ENCODE measurements at regions not wholly inside any gene's neighbourhood (a gene's known extent, or its start where the extent isn't known, plus 50 kb on each side); places are given as distances from the start of the nearest gene placed in this dataset.

- TF ChIP-seq, protein P1, sequence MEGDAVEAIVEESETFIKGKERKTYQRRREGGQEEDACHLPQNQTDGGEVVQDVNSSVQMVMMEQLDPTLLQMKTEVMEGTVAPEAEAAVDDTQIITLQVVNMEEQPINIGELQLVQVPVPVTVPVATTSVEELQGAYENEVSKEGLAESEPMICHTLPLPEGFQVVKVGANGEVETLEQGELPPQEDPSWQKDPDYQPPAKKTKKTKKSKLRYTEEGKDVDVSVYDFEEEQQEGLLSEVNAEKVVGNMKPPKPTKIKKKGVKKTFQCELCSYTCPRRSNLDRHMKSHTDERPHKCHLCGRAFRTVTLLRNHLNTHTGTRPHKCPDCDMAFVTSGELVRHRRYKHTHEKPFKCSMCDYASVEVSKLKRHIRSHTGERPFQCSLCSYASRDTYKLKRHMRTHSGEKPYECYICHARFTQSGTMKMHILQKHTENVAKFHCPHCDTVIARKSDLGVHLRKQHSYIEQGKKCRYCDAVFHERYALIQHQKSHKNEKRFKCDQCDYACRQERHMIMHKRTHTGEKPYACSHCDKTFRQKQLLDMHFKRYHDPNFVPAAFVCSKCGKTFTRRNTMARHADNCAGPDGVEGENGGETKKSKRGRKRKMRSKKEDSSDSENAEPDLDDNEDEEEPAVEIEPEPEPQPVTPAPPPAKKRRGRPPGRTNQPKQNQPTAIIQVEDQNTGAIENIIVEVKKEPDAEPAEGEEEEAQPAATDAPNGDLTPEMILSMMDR (IDR thresholded peaks at IDR 0.05) = no peak
- no peak for TF ChIP-seq POLR2A (IDR thresholded peaks at IDR 0.05)
- H3K4me3 ChIP-seq (ENCODE audit: low read depth, poor library complexity, severe bottlenecking) = peak overlapping the region; percentile 34
- 0 to 2% methylated on average over 31 to 47 of the region's 57 CpGs for WGBS, 2 donors
- DNase-seq (ENCODE audit: low spot score in 2 of 2) = peak in 1 of 2 donors; percentile 87
- intact Hi-C loops (cut with DNase I; ENCODE audit: low total_unique reads) = loop anchor here (5.0 kb wide), 1 partner anchor 1273 kb away; no protein-coding TSS in a partner anchor
These were observed 133.6 kb upstream of the C11orf58 start for GRCh38 chr11:16604794-16605388.

DNA sequence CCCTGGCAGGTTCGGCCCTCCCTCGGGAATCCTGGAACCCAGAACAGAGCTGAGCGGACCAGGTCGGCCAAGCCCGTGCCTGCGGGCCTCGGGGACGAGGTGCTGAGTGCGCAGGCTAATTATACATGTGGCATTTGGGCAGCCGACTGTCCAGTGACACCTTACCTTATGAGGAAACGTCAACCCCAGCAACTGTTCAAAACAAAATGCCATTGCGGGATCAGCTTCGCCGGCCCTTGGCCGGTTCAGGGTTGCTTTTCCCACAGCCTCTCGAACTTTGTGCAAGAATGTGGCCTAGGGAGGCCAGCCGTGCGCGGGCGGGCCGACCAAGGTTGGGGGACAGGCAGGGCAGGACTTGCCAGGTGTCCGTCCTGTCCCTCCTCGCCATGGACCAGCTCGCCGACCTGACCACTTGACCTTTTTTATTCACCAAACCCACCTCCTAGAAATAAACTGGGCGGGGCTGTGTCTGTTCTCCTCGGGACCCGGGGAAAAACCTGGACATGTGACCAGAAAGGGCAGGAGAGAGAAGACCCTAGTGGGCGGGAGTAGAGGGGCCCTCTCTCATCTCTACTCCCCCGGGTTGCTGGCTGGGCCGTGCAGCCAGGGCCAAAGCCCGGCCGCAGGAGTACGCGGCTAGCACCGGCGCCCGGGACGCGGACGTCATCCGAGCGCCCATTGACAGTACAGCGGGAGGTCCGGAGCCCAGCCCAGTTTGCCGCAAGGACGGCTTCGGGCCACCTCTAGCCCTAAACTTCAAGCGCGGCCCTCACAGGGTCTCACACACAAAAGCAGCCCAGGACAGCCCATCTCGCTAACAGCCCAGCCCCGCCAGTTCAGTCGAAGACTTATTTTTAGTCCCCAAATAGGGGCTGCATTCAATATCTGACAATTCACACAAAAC lies 134.3 kb upstream of the C11orf58 start:
- intact Hi-C loops (cut with DNase I; ENCODE audit: low total_unique reads) = no loop called here
- peak overlapping the region; percentile 34 for H3K4me3 ChIP-seq (ENCODE audit: low read depth, poor library complexity, severe bottlenecking)
- 15 to 25% methylated on average over 36 to 51 of the region's 53 CpGs for WGBS, 2 donors
- TF ChIP-seq, protein P1 (IDR thresholded peaks at IDR 0.05) = no peak
- no peak for TF ChIP-seq POLR2A (IDR thresholded peaks at IDR 0.05)
- DNase-seq (ENCODE audit: low spot score in 2 of 2) = peak in 1 of 2 donors; percentile 89

- intact Hi-C loops (cut with DNase I; ENCODE audit: low total_unique reads) = no loop called here
- TF ChIP-seq POLR2A (IDR thresholded peaks at IDR 0.05) = no peak
- TF ChIP-seq, protein P1 (IDR thresholded peaks at IDR 0.05) = no peak
- 46 to 60% methylated on average over 2 of the region's 2 CpGs for WGBS, 2 donors
These were observed 135.2 kb upstream of the C11orf58 start for GRCh38 chr11:16603245-16603644.

DNA sequence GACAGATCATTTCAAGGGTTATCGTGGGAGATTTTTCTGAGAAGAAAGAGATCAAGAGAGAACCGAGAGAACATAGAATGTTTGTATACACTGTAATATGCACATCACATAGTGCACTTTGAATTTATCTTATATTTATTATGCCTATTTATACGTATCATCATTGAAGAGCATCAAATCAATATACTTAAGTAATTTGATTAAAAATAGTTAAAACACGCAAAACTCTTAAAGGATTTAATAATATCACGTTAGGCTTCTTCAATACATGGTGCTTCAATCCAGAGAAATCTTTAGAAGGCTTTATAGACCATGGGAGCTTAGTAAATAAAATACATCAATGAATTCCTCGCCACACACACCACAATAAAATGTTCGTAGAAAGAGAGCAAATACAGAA lies 139.5 kb upstream of the C11orf58 start:
- 94% methylated on average over 7 of the region's 7 CpGs for WGBS, 2 donors
- intact Hi-C loops (cut with DNase I; ENCODE audit: low total_unique reads) = no loop called here
- TF ChIP-seq, protein P1 (IDR thresholded peaks at IDR 0.05) = no peak
- TF ChIP-seq POLR2A (IDR thresholded peaks at IDR 0.05) = no peak
- DNase-seq (ENCODE audit: low spot score in 2 of 2) = no peak
- no peak overlapping the region for H3K4me3 ChIP-seq (ENCODE audit: low read depth, poor library complexity, severe bottlenecking)

More at GRCh38 chr11:16603245-16603644, 135.2 kb upstream of the C11orf58 start:
- no peak overlapping the region for H3K4me3 ChIP-seq (ENCODE audit: low read depth, poor library complexity, severe bottlenecking)
- DNase-seq (ENCODE audit: low spot score in 2 of 2) = no peak

DNA sequence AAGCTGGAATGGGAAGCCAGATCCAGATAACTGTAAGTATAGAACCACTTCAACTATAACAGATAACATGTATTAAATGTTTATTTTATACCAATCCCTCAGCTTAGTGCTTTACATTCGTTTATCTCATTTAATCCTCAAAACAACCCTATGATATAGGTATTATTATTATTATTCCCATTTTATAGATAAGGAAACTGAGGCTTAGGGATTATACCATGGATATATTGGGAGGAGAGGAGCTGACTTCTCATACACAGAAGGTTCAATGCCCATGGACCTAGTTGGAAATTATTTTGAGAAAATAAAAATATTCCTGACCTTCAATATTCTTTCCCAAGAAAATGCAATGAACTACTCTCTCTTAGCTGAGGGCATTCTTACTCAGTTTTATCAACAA lies 140.4 kb upstream of the C11orf58 start:
- H3K4me3 ChIP-seq (ENCODE audit: low read depth, poor library complexity, severe bottlenecking) = no peak overlapping the region
- intact Hi-C loops (cut with DNase I; ENCODE audit: low total_unique reads) = no loop called here
- TF ChIP-seq, protein P1 (IDR thresholded peaks at IDR 0.05) = no peak
- TF ChIP-seq POLR2A (IDR thresholded peaks at IDR 0.05) = no peak
- WGBS, 2 donors = 54 to 56% methylated on average over 1 of the region's 1 CpG
- DNase-seq (ENCODE audit: low spot score in 2 of 2) = no peak
